ENCODE measurements at regions not wholly inside any gene's neighbourhood (a gene's known extent, or its start where the extent isn't known, plus 50 kb on each side); places are given as distances from the start of the nearest gene placed in this dataset.

GRCh38 chr7:79531905-79532664 is 78.6 kb upstream of the MAGI2 start:
- TF ChIP-seq EZH2 (IDR thresholded peaks at IDR 0.05; ENCODE audit: insufficient read depth, poor library complexity, severe bottlenecking) (no peak), EZH2phosphoT487 (IDR thresholded peaks at IDR 0.05; ENCODE audit: insufficient read depth, low read depth) (no peak)

Data from GM23248 (cell line).